ENCODE measurements at regions not wholly inside any gene's neighbourhood (a gene's known extent, or its start where the extent isn't known, plus 50 kb on each side); places are given as distances from the start of the nearest gene placed in this dataset.

DNA sequence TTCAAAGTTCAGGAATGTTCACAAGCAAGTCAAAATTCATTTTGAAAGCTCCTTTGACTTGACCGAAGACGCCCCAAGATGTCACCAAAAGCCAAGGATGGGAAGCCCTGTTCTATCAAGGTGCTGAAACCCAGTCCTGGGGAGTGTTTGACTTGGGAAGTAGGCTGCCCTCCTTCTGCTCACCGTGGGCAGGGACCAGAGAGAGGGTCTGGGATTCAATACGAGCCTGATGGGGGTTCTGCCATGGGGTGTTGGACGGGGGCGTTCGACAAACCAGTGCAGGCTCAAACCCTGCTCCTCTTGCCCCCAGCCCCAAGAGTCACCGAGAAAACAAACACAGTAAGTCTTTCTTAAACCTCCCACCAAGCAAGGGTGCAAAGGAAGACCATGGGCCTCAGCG, 150.1 kb upstream of the DIO3 start:
- no peaks in the 10 kb centered on the region for H3K4me1 ChIP-seq (ENCODE audit: low read depth, poor library complexity, severe bottlenecking)

DNA sequence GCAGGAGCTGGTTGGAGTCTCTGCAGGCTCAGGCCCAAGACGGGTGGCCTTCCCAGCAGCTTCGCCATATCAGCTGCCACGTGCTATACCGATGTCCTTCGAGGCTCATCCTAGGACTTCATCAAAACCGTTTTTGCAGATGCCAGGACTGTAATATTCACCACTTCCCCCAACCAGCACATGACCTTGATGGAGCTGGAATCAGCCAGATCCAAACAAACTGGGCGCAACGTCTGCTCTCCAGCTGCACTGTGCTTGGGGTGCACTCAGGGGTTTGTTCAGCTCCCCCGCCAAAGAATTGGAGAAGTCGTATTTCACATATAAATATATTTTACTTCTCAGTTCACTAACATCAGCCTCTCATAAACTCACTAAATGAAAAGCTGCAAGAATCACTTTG, 149.5 kb upstream of the DIO3 start:
- Histone ChIP-seq H4K20me1 (ENCODE audit: insufficient read depth) (no peaks in the 10 kb centered on the region), H3K27ac (no peak overlapping the region), H2AFZ (ENCODE audit: low read depth) (no peak overlapping the region), H3K4me2 (no peak overlapping the region), H3K4me3 (IDR thresholded peaks at IDR 0.05; ENCODE audit: insufficient read depth, low read depth, low read length) (no peak overlapping the region), H3K36me3 (ENCODE audit: insufficient read depth) (no peaks in the 10 kb centered on the region), H3K9ac (no peak overlapping the region), H3K79me2 (ENCODE audit: insufficient read depth, low read depth) (no peaks in the 10 kb centered on the region), H3K4me1 (ENCODE audit: low read depth, poor library complexity, severe bottlenecking) (no peaks in the 10 kb centered on the region), H3K27me3 (ENCODE audit: insufficient read depth, low read depth) (no peaks in the 10 kb centered on the region)
- TF ChIP-seq, protein P1, sequence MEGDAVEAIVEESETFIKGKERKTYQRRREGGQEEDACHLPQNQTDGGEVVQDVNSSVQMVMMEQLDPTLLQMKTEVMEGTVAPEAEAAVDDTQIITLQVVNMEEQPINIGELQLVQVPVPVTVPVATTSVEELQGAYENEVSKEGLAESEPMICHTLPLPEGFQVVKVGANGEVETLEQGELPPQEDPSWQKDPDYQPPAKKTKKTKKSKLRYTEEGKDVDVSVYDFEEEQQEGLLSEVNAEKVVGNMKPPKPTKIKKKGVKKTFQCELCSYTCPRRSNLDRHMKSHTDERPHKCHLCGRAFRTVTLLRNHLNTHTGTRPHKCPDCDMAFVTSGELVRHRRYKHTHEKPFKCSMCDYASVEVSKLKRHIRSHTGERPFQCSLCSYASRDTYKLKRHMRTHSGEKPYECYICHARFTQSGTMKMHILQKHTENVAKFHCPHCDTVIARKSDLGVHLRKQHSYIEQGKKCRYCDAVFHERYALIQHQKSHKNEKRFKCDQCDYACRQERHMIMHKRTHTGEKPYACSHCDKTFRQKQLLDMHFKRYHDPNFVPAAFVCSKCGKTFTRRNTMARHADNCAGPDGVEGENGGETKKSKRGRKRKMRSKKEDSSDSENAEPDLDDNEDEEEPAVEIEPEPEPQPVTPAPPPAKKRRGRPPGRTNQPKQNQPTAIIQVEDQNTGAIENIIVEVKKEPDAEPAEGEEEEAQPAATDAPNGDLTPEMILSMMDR (conservative IDR thresholded peaks at IDR 0.05; ENCODE audit: low read depth, low read length): no peak

More for the DNA sequence above, 150.1 kb upstream of the DIO3 start:
- Histone ChIP-seq H3K79me2 (ENCODE audit: insufficient read depth, low read depth) (no peaks in the 10 kb centered on the region), H3K36me3 (ENCODE audit: insufficient read depth) (no peaks in the 10 kb centered on the region), H4K20me1 (ENCODE audit: insufficient read depth) (no peaks in the 10 kb centered on the region), H2AFZ (ENCODE audit: low read depth) (no peak overlapping the region), H3K4me3 (IDR thresholded peaks at IDR 0.05; ENCODE audit: insufficient read depth, low read depth, low read length) (no peak overlapping the region), H3K9ac (no peak overlapping the region), H3K4me2 (no peak overlapping the region), H3K27ac (no peak overlapping the region), H3K27me3 (ENCODE audit: insufficient read depth, low read depth) (no peaks in the 10 kb centered on the region)
- TF ChIP-seq, protein P1 (conservative IDR thresholded peaks at IDR 0.05; ENCODE audit: low read depth, low read length): no peak

DNA sequence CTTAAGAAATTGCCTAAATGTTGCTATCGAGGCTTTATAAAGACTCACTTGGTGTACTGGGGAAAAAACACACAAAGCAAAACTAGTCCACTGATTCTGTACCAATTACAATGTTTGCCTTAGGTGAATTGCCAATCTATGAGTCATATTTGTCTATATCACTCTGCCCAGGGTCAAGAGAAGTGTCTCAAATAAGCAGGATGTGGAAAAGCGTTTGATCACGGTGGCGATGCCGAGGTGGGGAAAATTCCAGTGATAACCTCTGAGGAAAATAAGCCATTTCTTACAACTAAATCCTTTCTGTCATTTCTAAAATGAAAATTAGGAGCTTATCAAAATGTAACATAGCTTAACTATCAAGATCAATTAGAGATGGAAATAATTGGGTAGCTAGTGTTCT, 148.6 kb upstream of the DIO3 start:
- H3K4me3 ChIP-seq (IDR thresholded peaks at IDR 0.05; ENCODE audit: insufficient read depth, low read depth, low read length): no peak overlapping the region
- H4K20me1 ChIP-seq (ENCODE audit: insufficient read depth): no peaks in the 10 kb centered on the region
- H3K4me1 ChIP-seq (ENCODE audit: low read depth, poor library complexity, severe bottlenecking): no peaks in the 10 kb centered on the region
- H3K36me3 ChIP-seq (ENCODE audit: insufficient read depth): no peaks in the 10 kb centered on the region
- H2AFZ ChIP-seq (ENCODE audit: low read depth): no peak overlapping the region
- TF ChIP-seq, protein P1 (conservative IDR thresholded peaks at IDR 0.05; ENCODE audit: low read depth, low read length): no peak
- H3K79me2 ChIP-seq (ENCODE audit: insufficient read depth, low read depth): no peaks in the 10 kb centered on the region
- no peaks in the 10 kb centered on the region for H3K27me3 ChIP-seq (ENCODE audit: insufficient read depth, low read depth)
- H3K27ac ChIP-seq: no peak overlapping the region
- no peak overlapping the region for H3K4me2 ChIP-seq
- H3K9ac ChIP-seq: no peak overlapping the region

DNA sequence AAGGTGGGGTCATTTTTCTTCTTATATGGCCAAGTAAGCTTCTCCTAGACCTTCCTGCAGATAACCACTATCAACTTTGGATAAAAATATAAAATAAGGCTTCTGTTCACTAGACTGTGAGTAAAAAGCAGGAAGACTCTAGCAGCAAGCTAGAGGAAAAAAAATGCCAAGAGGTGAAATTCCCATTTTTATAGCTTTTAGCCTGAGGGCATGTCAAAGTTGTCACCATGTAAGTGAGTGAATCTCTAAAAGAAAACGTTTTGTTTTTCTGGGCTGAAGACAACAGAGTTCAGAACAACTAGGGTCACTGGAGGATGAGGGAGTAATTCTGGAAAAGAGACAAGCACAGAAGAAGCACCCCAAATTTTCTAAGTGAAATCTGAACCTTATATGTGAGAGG, 143.9 kb upstream of the DIO3 start:
- H3K79me2 ChIP-seq (ENCODE audit: insufficient read depth, low read depth): no peaks in the 10 kb centered on the region
- H3K4me2 ChIP-seq: no peak overlapping the region
- H4K20me1 ChIP-seq (ENCODE audit: insufficient read depth): no peaks in the 10 kb centered on the region
- no peaks in the 10 kb centered on the region for H3K4me1 ChIP-seq (ENCODE audit: low read depth, poor library complexity, severe bottlenecking)
- no peak overlapping the region for H3K4me3 ChIP-seq (IDR thresholded peaks at IDR 0.05; ENCODE audit: insufficient read depth, low read depth, low read length)
- H2AFZ ChIP-seq (ENCODE audit: low read depth): no peak overlapping the region
- no peaks in the 10 kb centered on the region for H3K36me3 ChIP-seq (ENCODE audit: insufficient read depth)
- H3K9ac ChIP-seq: no peak overlapping the region
- H3K27ac ChIP-seq: no peak overlapping the region
- TF ChIP-seq, protein P1 (conservative IDR thresholded peaks at IDR 0.05; ENCODE audit: low read depth, low read length): no peak
- no peaks in the 10 kb centered on the region for H3K27me3 ChIP-seq (ENCODE audit: insufficient read depth, low read depth)
